GM12878 (cell line): ENCODE measurements at regions not wholly inside any gene's neighbourhood (a gene's known extent, or its start where the extent isn't known, plus 50 kb on each side); places are given as distances from the start of the nearest gene placed in this dataset.

Experiments used
- ATAC-seq: fragments of 200-7000 bp; cut with Tn5 transposase; 3 replicates; pipeline ENCODE4 v1.9.1; 2020; ENCODE audit warnings: mild to moderate bottlenecking, moderate library complexity
- BruUV-seq: library from RNA; stranded (reverse); fragments of 400-500 nt; replicated peaks from 2 replicates; lab custom pipeline; 2021; lab: Mats Ljungman, UMichigan
- CTCF ChIA-PET: fragments of 300-600 bp; sonication (Branson Sonifier 250); formaldehyde crosslinking; extraction: SDS; loops from one replicate; lab custom pipeline; 2021; ENCODE audit warnings: inconsistent platforms; lab: Yijun Ruan, JAX
- POLR2A ChIA-PET: fragments of 350-600 bp; formaldehyde crosslinking; extraction: SDS; loops from one replicate; lab custom pipeline; 2021; ENCODE audit warnings: inconsistent platforms; lab: Charles Lee
- RAD21 ChIA-PET: fragments of 300-600 bp; sonication (Branson Sonifier 250); formaldehyde crosslinking; loops from one replicate; lab custom pipeline; 2023; ENCODE audit warnings: antibody characterized with exemption; ENCODE audit not compliant: unreplicated experiment; lab: Charles Lee
- SMC1A ChIA-PET: fragments of 300-600 bp; sonication (Branson Sonifier 250); formaldehyde crosslinking; loops from one replicate; lab custom pipeline; 2023; ENCODE audit not compliant: unreplicated experiment, uncharacterized antibody; lab: Charles Lee
- DNase-seq: peaks from one replicate; pipeline ENCODE4 v3.0.0-alpha.2; 2011; ENCODE audit warnings: low read depth, low spot score
- FAIRE-seq: peaks from 3 replicates; lab custom pipeline; 2011; peaks lifted over from hg19 to GRCh38; lab: Jason Lieb, UNC
- H2AFZ ChIP-seq: 2 replicates; pipeline ENCODE4 v1.6.0; 2011; ENCODE audit warnings: low read depth, low read length, control low read depth; ENCODE audit not compliant: control insufficient read depth
- H3K27ac ChIP-seq: 2 replicates; pipeline ENCODE4 v1.5.1; 2011; ENCODE audit warnings: control low read depth; ENCODE audit not compliant: control insufficient read depth, insufficient read depth
- H3K27me3 ChIP-seq, 2 experiments: replicated peaks in 1 of 2; 2 replicates each; pipeline versions ENCODE4 v1.6.0 to v1.6.1; 2011; ENCODE audit warnings: low read length in 1 of 2; ENCODE audit not compliant: control insufficient read depth in 2 of 2, insufficient read depth in 2 of 2
- H3K36me3 ChIP-seq, 2 experiments: 2 replicates each; pipeline ENCODE4 v1.5.1; 2011; ENCODE audit warnings: low read length in 1 of 2; ENCODE audit not compliant: control insufficient read depth in 2 of 2, insufficient read depth in 2 of 2
- H3K4me1 ChIP-seq: 2 replicates; pipeline ENCODE4 v1.6.1; 2011; ENCODE audit warnings: mild to moderate bottlenecking, low read length, moderate library complexity, mixed read lengths; ENCODE audit not compliant: control insufficient read depth, insufficient read depth
- H3K4me2 ChIP-seq: 2 replicates; pipeline ENCODE4 v1.6.0; 2011; ENCODE audit warnings: control low read depth; ENCODE audit not compliant: control insufficient read depth, insufficient read depth
- H3K4me3 ChIP-seq: fragments of 200-600 bp; sonication (generic); 2 replicates; pipeline ENCODE4 v1.5.1; 2016
- H3K79me2 ChIP-seq: 2 replicates; pipeline ENCODE4 v1.6.0; 2011; ENCODE audit warnings: low read length; ENCODE audit not compliant: control insufficient read depth, insufficient read depth
- H3K9ac ChIP-seq: 2 replicates; pipeline ENCODE4 v1.8.0; 2011; ENCODE audit warnings: low read length, control low read depth, mixed read lengths; ENCODE audit not compliant: control insufficient read depth, insufficient read depth
- H3K9me3 ChIP-seq: replicated peaks from 3 replicates; pipeline ENCODE4 v1.5.1; 2011; ENCODE audit warnings: mild to moderate bottlenecking, low read length; ENCODE audit not compliant: control insufficient read depth, insufficient read depth
- H4K20me1 ChIP-seq: 2 replicates; pipeline ENCODE4 v1.6.0; 2011; ENCODE audit not compliant: control insufficient read depth, insufficient read depth
- CTCF ChIP-seq, 3 experiments: IDR thresholded peaks in 2 of 3; conservative IDR thresholded peaks in 1 of 3; 2 replicates each; pipeline ENCODE4 v1.5.1; 2011; ENCODE audit warnings: low read depth in 3 of 3, low read length in 3 of 3, mild to moderate bottlenecking in 3 of 3, control low read depth in 2 of 3, moderate library complexity in 2 of 3, inconsistent platforms in 1 of 3, mixed read lengths in 1 of 3; ENCODE audit not compliant: control insufficient read depth in 2 of 3, insufficient read depth in 1 of 3; ENCODE audit errors: extremely low read depth in 1 of 3
- EGR1 ChIP-seq, 2 experiments: IDR thresholded peaks; 1 replicate in 1 of 2; 2 replicates in 1 of 2; pipeline ENCODE4 v1.6.1; 2011 to 2012; ENCODE audit warnings: low read depth in 2 of 2, low read length in 2 of 2, borderline replicate concordance in 1 of 2, mild to moderate bottlenecking in 1 of 2, moderate library complexity in 1 of 2
- ETV6 ChIP-seq, 2 experiments: fragments of 450-650 bp in 1 of 2; IDR thresholded peaks in 1 of 2; conservative IDR thresholded peaks in 1 of 2; 2 replicates each; pipeline ENCODE4 v1.6.1; 2014; ENCODE audit warnings: antibody characterized with exemption in 1 of 2, borderline replicate concordance in 1 of 2, low read depth in 1 of 2, mild to moderate bottlenecking in 1 of 2, moderate library complexity in 1 of 2
- FOXM1 ChIP-seq: IDR thresholded peaks from 2 replicates; pipeline ENCODE4 v1.6.1; 2012; ENCODE audit warnings: low read depth, mild to moderate bottlenecking, inconsistent platforms, low read length, moderate library complexity
- NFIC ChIP-seq: IDR thresholded peaks from 2 replicates; pipeline ENCODE4 v1.6.1; 2012; ENCODE audit warnings: low read depth, mild to moderate bottlenecking, inconsistent platforms, low read length, moderate library complexity
- RAD51 ChIP-seq: fragments of 450-650 bp; IDR thresholded peaks from 2 replicates; pipeline ENCODE4 v1.6.1; 2016; ENCODE audit warnings: moderate library complexity, mild to moderate bottlenecking, inconsistent platforms
- ZNF622 ChIP-seq: fragments of 450-650 bp; IDR thresholded peaks from 2 replicates; pipeline ENCODE4 v1.6.1; 2017; ENCODE audit warnings: mild to moderate bottlenecking, inconsistent platforms
- WGBS: methylation state at CpG from one replicate; pipeline ENCODE4 v1.1.6; 2016; ENCODE audit warnings: low lambda C conversion rate; ENCODE audit not compliant: insufficient replicate concordance, insufficient coverage; ENCODE audit errors: missing lambda C conversion rate; 5-methylcytosine and 5-hydroxymethylcytosine counted together
- in situ Hi-C: fragments of 300-500 bp; cut with MboI; formaldehyde crosslinking; loops from 9 replicates; pipeline ENCODE4 v1.14.3; 2018; ENCODE audit warnings: mixed read lengths
- intact Hi-C: fragments of 100-400 bp; cut with micrococcal nuclease; formaldehyde crosslinking; loops from one replicate; pipeline ENCODE4 v1.14.2; 2022; ENCODE audit not compliant: unreplicated experiment
- TF ChIP-seq, protein P1 (sequence below): fragments of 450-650 bp; IDR thresholded peaks from 2 replicates; pipeline ENCODE4 v1.6.1; 2017; ENCODE audit warnings: borderline replicate concordance

GRCh38 chr2:16475586-16475985 is 190.0 kb downstream of the CYRIA start (continued):
- no peak for TF ChIP-seq EGR1 (IDR thresholded peaks at IDR 0.05; ENCODE audit: borderline replicate concordance in 1 of 2, low read depth in 2 of 2, low read length in 2 of 2)

- no peak overlapping the region for H3K27ac ChIP-seq
- H2AFZ ChIP-seq = no peak overlapping the region
- intact Hi-C loops = no loop called here
- H3K36me3 ChIP-seq = no peaks in the 10 kb centered on the region
- ChIA-PET SMC1A (no interaction called here), RAD21 (no interaction called here), CTCF (no interaction called here), POLR2A (no interaction called here)
- no peak overlapping the region for H3K4me3 ChIP-seq
- H3K4me2 ChIP-seq = no peak overlapping the region
- ATAC-seq (no peak), DNase-seq (no peak), FAIRE-seq (no peak)
- H4K20me1 ChIP-seq = no peaks in the 10 kb centered on the region
- H3K27me3 ChIP-seq = no peaks in the 10 kb centered on the region
- no peaks in the 10 kb centered on the region for H3K9me3 ChIP-seq
- no peak overlapping the region for H3K9ac ChIP-seq
- 0% methylated on average over 1 of the region's 1 CpG for WGBS
- no peaks in the 10 kb centered on the region for H3K4me1 ChIP-seq
- no TSS peak for BruUV-seq
- TF ChIP-seq ZNF622 = no peak
- H3K79me2 ChIP-seq = no peaks in the 10 kb centered on the region
- in situ Hi-C loops = no loop called here
Observed at GRCh38 chr2:16473575-16473974, 192.1 kb downstream of the CYRIA start.

GRCh38 chr2:16470936-16471490 is 194.6 kb downstream of the CYRIA start:
- H3K4me1 ChIP-seq = no peaks in the 10 kb centered on the region
- ATAC-seq = no peak
- H3K9me3 ChIP-seq = no peaks in the 10 kb centered on the region
- no peak overlapping the region for H3K9ac ChIP-seq
- RAD21 ChIA-PET = no interaction called here
- H3K79me2 ChIP-seq = no peaks in the 10 kb centered on the region
- FAIRE-seq = no peak
- H3K36me3 ChIP-seq = no peaks in the 10 kb centered on the region
- H3K4me3 ChIP-seq = no peak overlapping the region
- in situ Hi-C loops = no loop called here
- SMC1A ChIA-PET = no interaction called here
- no peak overlapping the region for H3K27ac ChIP-seq
- intact Hi-C loops = no loop called here
- no peak for DNase-seq
- BruUV-seq = no TSS peak
- H3K27me3 ChIP-seq = no peaks in the 10 kb centered on the region
- H2AFZ ChIP-seq = no peak overlapping the region
- POLR2A ChIA-PET = no interaction called here
- no peaks in the 10 kb centered on the region for H4K20me1 ChIP-seq
- CTCF ChIA-PET = no interaction called here
- WGBS = 32% methylated on average over 2 of the region's 2 CpGs
- H3K4me2 ChIP-seq = no peak overlapping the region
- TF ChIP-seq, protein P1, sequence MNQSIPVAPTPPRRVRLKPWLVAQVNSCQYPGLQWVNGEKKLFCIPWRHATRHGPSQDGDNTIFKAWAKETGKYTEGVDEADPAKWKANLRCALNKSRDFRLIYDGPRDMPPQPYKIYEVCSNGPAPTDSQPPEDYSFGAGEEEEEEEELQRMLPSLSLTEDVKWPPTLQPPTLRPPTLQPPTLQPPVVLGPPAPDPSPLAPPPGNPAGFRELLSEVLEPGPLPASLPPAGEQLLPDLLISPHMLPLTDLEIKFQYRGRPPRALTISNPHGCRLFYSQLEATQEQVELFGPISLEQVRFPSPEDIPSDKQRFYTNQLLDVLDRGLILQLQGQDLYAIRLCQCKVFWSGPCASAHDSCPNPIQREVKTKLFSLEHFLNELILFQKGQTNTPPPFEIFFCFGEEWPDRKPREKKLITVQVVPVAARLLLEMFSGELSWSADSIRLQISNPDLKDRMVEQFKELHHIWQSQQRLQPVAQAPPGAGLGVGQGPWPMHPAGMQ = no peak
- TF ChIP-seq RAD51 = no peak
- no peak for TF ChIP-seq FOXM1
- TF ChIP-seq CTCF (IDR thresholded peaks at IDR 0.05 in 2 of 3, conservative IDR thresholded peaks at IDR 0.05 in 1 of 3; ENCODE audit: control insufficient read depth in 2 of 3, extremely low read depth in 1 of 3, insufficient read depth in 1 of 3, low read depth in 3 of 3, low read length in 3 of 3) = no peak
- TF ChIP-seq ETV6 (conservative IDR thresholded peaks at IDR 0.05 in 1 of 2, IDR thresholded peaks at IDR 0.05 in 1 of 2; ENCODE audit: borderline replicate concordance in 1 of 2, low read depth in 1 of 2) = no peak
- TF ChIP-seq NFIC = no peak
